Choroid plexus epithelial cell (primary cell): ENCODE measurements at regions not wholly inside any gene's neighbourhood (a gene's known extent, or its start where the extent isn't known, plus 50 kb on each side); places are given as distances from the start of the nearest gene placed in this dataset.

ENCODE experiments used
- DNase-seq: peaks from one replicate; pipeline ENCODE4 v3.0.0-alpha.2; 2010; ENCODE audit warnings: low read depth
- H3K4me3 ChIP-seq: 2 replicates; pipeline ENCODE4 v1.5.1; 2011; ENCODE audit warnings: low read depth, mild to moderate bottlenecking, control low read depth, low read length, moderate library complexity
- CTCF ChIP-seq: conservative IDR thresholded peaks from 2 replicates; pipeline ENCODE4 v1.5.1; 2011; ENCODE audit warnings: low read depth, mild to moderate bottlenecking, control low read depth, inconsistent platforms, low read length, moderate library complexity

GRCh38 chr14:45381091-45381490 lies 128.1 kb upstream of the MIS18BP1 start:
- no peak for TF ChIP-seq CTCF
- H3K4me3 ChIP-seq, result no peak overlapping the region
- no peak for DNase-seq

GRCh38 chr14:45377166-45377565 lies 124.2 kb upstream of the MIS18BP1 start:
- no peak for TF ChIP-seq CTCF
- no peak overlapping the region for H3K4me3 ChIP-seq
- DNase-seq, result no peak

- TF ChIP-seq CTCF, result no peak
- DNase-seq, result no peak
Measured at GRCh38 chr14:45373877-45374276, 120.9 kb upstream of the MIS18BP1 start.

GRCh38 chr14:45364565-45365156 lies 111.7 kb upstream of the MIS18BP1 start:
- H3K4me3 ChIP-seq, result no peak overlapping the region
- no peak for DNase-seq
- TF ChIP-seq CTCF, result no peak

More at GRCh38 chr14:45373877-45374276, 120.9 kb upstream of the MIS18BP1 start:
- no peak overlapping the region for H3K4me3 ChIP-seq

- TF ChIP-seq CTCF, result no peak
- no peak overlapping the region for H3K4me3 ChIP-seq
- no peak for DNase-seq
Measured at GRCh38 chr14:45362505-45362904, 109.5 kb upstream of the MIS18BP1 start.

- no peak for DNase-seq
- no peak for TF ChIP-seq CTCF
- H3K4me3 ChIP-seq, result no peak overlapping the region
Measured at GRCh38 chr14:45361727-45362126, 108.7 kb upstream of the MIS18BP1 start.

- no peak overlapping the region for H3K4me3 ChIP-seq
Measured at GRCh38 chr14:45359746-45360145, 106.7 kb upstream of the MIS18BP1 start.

More at GRCh38 chr14:45359746-45360145, 106.7 kb upstream of the MIS18BP1 start:
- no peak for DNase-seq
- TF ChIP-seq CTCF, result no peak
